ENCODE measurements at regions not wholly inside any gene's neighbourhood (a gene's known extent, or its start where the extent isn't known, plus 50 kb on each side); places are given as distances from the start of the nearest gene placed in this dataset.

GRCh38 chrX:137428766-137429591 lies 136.9 kb upstream of the ZIC3 start:
- H3K9me3 Mint-ChIP-seq, result peaks cover 0 to 38% (median 23%) of the 10 kb centered on the region in 7 donors
- H3K27me3 Mint-ChIP-seq (ENCODE audit: low read depth in 3 of 3), result peaks cover 61 to 79% (median 69%) of the 10 kb centered on the region in 3 donors
- peak overlapping the region in 2 of 3 experiments; percentile 46 to 76 for H3K4me3 ChIP-seq (replicated peaks in 1 of 3; ENCODE audit: low read depth in 2 of 3, low read length in 3 of 3)
- H3K27ac Mint-ChIP-seq, result peak overlapping the region in 1 of 7 donors; percentile 45
- no peak overlapping the region for H3K27ac ChIP-seq (ENCODE audit: low read depth in 1 of 2, low read length in 2 of 2)
- WGBS (ENCODE audit: insufficient coverage), result 2% methylated on average over 7 of the region's 44 CpGs
- peak overlapping the region; percentile 82 to 91 for H3K4me3 Mint-ChIP-seq
- H3K4me2 ChIP-seq (replicated peaks; ENCODE audit: extremely low read depth, low read length, poor library complexity, severe bottlenecking), result peak overlapping the region; percentile 85
- DNase-seq, result peak in 1 of 3 donors; percentile 10
- no peaks in the 10 kb centered on the region for H3K79me2 ChIP-seq (ENCODE audit: insufficient read depth, low read length)
- H4K20me1 ChIP-seq (ENCODE audit: insufficient read depth, low read length), result no peaks in the 10 kb centered on the region
- H3K36me3 ChIP-seq (replicated peaks in 1 of 2; ENCODE audit: control insufficient read depth in 1 of 2, insufficient read depth in 2 of 2, low read length in 2 of 2), result no peaks in the 10 kb centered on the region
- peaks cover 3 to 4% of the 10 kb centered on the region in 2 donors for H3K36me3 Mint-ChIP-seq
- TF ChIP-seq, protein P1, sequence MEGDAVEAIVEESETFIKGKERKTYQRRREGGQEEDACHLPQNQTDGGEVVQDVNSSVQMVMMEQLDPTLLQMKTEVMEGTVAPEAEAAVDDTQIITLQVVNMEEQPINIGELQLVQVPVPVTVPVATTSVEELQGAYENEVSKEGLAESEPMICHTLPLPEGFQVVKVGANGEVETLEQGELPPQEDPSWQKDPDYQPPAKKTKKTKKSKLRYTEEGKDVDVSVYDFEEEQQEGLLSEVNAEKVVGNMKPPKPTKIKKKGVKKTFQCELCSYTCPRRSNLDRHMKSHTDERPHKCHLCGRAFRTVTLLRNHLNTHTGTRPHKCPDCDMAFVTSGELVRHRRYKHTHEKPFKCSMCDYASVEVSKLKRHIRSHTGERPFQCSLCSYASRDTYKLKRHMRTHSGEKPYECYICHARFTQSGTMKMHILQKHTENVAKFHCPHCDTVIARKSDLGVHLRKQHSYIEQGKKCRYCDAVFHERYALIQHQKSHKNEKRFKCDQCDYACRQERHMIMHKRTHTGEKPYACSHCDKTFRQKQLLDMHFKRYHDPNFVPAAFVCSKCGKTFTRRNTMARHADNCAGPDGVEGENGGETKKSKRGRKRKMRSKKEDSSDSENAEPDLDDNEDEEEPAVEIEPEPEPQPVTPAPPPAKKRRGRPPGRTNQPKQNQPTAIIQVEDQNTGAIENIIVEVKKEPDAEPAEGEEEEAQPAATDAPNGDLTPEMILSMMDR (IDR thresholded peaks at IDR 0.05), result no peak
- H2AFZ ChIP-seq (ENCODE audit: insufficient read depth, low read depth, low read length, poor library complexity, severe bottlenecking), result peak overlapping the region; percentile 50
- H3K4me1 Mint-ChIP-seq, result peaks cover 14% of the 10 kb centered on the region
- H3K9me3 ChIP-seq (replicated peaks in 1 of 2; ENCODE audit: control insufficient read depth in 1 of 2, insufficient read depth in 1 of 2, low read length in 2 of 2), result peaks cover 3 to 20% of the 10 kb centered on the region in 2 donors
- intact Hi-C loops (cut with micrococcal nuclease), result no loop called here
- H3K9ac ChIP-seq (ENCODE audit: insufficient read depth, low read length, poor library complexity, severe bottlenecking), result peak overlapping the region; percentile 40
- peaks cover 52 to 70% of the 10 kb centered on the region in 2 donors for H3K27me3 ChIP-seq (ENCODE audit: control insufficient read depth in 2 of 2, insufficient read depth in 2 of 2, low read length in 2 of 2)
- peaks cover 0 to 19% of the 10 kb centered on the region in 2 donors for H3K4me1 ChIP-seq (ENCODE audit: control insufficient read depth in 1 of 2, insufficient read depth in 2 of 2, low read length in 2 of 2)

DNA sequence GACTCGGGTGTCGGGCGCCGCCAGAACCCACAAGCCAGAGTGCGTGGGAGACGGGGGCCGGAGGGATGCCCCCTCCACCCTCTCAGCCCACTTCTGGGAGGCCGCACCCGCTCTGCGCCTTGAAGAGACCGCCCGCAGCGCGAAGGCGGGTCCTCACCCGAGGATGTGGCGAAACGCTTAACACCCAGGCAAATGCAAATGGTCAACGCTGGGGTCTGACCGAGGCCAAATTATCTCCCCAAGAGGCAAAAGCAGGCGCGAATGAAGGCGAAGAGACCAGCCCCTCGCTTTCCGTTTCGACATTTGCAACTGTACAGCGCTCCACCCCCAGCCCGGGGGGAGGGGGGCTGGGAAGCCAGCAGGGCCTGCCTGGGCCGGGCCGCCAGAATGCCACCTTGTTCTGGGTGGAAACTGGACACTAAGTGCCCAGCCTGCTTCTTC lies 137.7 kb upstream of the ZIC3 start:
- peak overlapping the region; percentile 82 to 91 for H3K4me3 Mint-ChIP-seq
- Histone ChIP-seq H4K20me1 (ENCODE audit: insufficient read depth, low read length) (no peaks in the 10 kb centered on the region), H3K27me3 (ENCODE audit: control insufficient read depth in 2 of 2, insufficient read depth in 2 of 2, low read length in 2 of 2) (peaks cover 58 to 78% of the 10 kb centered on the region in 2 donors), H3K9me3 (replicated peaks in 1 of 2; ENCODE audit: control insufficient read depth in 1 of 2, insufficient read depth in 1 of 2, low read length in 2 of 2) (peaks cover 3 to 20% of the 10 kb centered on the region in 2 donors), H3K4me2 (replicated peaks; ENCODE audit: extremely low read depth, low read length, poor library complexity, severe bottlenecking) (peak overlapping the region; percentile 85), H3K36me3 (replicated peaks in 1 of 2; ENCODE audit: control insufficient read depth in 1 of 2, insufficient read depth in 2 of 2, low read length in 2 of 2) (no peaks in the 10 kb centered on the region), H3K9ac (ENCODE audit: insufficient read depth, low read length, poor library complexity, severe bottlenecking) (peak overlapping the region; percentile 40), H3K4me1 (ENCODE audit: control insufficient read depth in 1 of 2, insufficient read depth in 2 of 2, low read length in 2 of 2) (peaks cover 0 to 19% of the 10 kb centered on the region in 2 donors), H3K79me2 (ENCODE audit: insufficient read depth, low read length) (no peaks in the 10 kb centered on the region), H3K27ac (ENCODE audit: low read depth in 1 of 2, low read length in 2 of 2) (no peak overlapping the region), H2AFZ (ENCODE audit: insufficient read depth, low read depth, low read length, poor library complexity, severe bottlenecking) (peak overlapping the region; percentile 50), H3K4me3 (replicated peaks in 1 of 3; ENCODE audit: low read depth in 2 of 3, low read length in 3 of 3) (peak overlapping the region; percentile 37 to 76 (median 46))
- TF ChIP-seq, protein P1 (IDR thresholded peaks at IDR 0.05), result no peak
- intact Hi-C loops (cut with micrococcal nuclease), result no loop called here
- peaks cover 0 to 38% (median 23%) of the 10 kb centered on the region in 7 donors for H3K9me3 Mint-ChIP-seq
- peaks cover 14% of the 10 kb centered on the region for H3K4me1 Mint-ChIP-seq
- peaks cover 3 to 4% of the 10 kb centered on the region in 2 donors for H3K36me3 Mint-ChIP-seq
- 0% methylated on average over 12 of the region's 30 CpGs for WGBS (ENCODE audit: insufficient coverage)
- no peak for DNase-seq
- peaks cover 61 to 84% (median 75%) of the 10 kb centered on the region in 3 donors for H3K27me3 Mint-ChIP-seq (ENCODE audit: low read depth in 3 of 3)
- no peak overlapping the region for H3K27ac Mint-ChIP-seq
